NCI-H1436 treated with DMSO at 0.1 percent for 48 hours (cell line): ENCODE measurements at regions not wholly inside any gene's neighbourhood (a gene's known extent, or its start where the extent isn't known, plus 50 kb on each side); places are given as distances from the start of the nearest gene placed in this dataset.

ENCODE experiments used
- DNase-seq: peaks from one replicate; lab custom pipeline; 2025; lab: John Stamatoyannopoulos, UW

- DNase-seq = no peak
These were observed 94.4 kb downstream of the NCR2 start for GRCh38 chr6:41429506-41430504.

GRCh38 chr6:41430875-41431274 lies 95.5 kb downstream of the NCR2 start:
- DNase-seq = no peak

- no peak for DNase-seq
These were observed 96.9 kb downstream of the NCR2 start for GRCh38 chr6:41432280-41432679.

GRCh38 chr6:41434803-41435481 lies 99.5 kb downstream of the NCR2 start:
- no peak for DNase-seq

GRCh38 chr6:41437604-41438003 lies 102.2 kb downstream of the NCR2 start:
- DNase-seq = no peak

- no peak for DNase-seq
These were observed 103.3 kb downstream of the NCR2 start for GRCh38 chr6:41438746-41439145.

- DNase-seq = no peak
These were observed 104.4 kb downstream of the NCR2 start for GRCh38 chr6:41439524-41440418.

GRCh38 chr6:41440958-41441357 lies 105.2 kb upstream of the FOXP4 start:
- DNase-seq = no peak

GRCh38 chr6:41441598-41442351 lies 104.4 kb upstream of the FOXP4 start:
- DNase-seq = no peak

GRCh38 chr6:41442352-41442672 lies 103.9 kb upstream of the FOXP4 start:
- no peak for DNase-seq

GRCh38 chr6:41442800-41443501 lies 103.2 kb upstream of the FOXP4 start:
- DNase-seq = no peak

GRCh38 chr6:41443616-41444525 lies 102.3 kb upstream of the FOXP4 start:
- DNase-seq = no peak

- no peak for DNase-seq
These were observed 100.9 kb upstream of the FOXP4 start for GRCh38 chr6:41445261-41445660.

- no peak for DNase-seq
These were observed 100.0 kb upstream of the FOXP4 start for GRCh38 chr6:41446132-41446531.

GRCh38 chr6:41446907-41447545 lies 99.2 kb upstream of the FOXP4 start:
- no peak for DNase-seq

GRCh38 chr6:41448256-41448655 lies 97.9 kb upstream of the FOXP4 start:
- DNase-seq = no peak

- no peak for DNase-seq
These were observed 96.6 kb upstream of the FOXP4 start for GRCh38 chr6:41449399-41450245.

- DNase-seq = no peak
These were observed 95.6 kb upstream of the FOXP4 start for GRCh38 chr6:41450581-41450980.
